HPDE6-E6E7 (cell line): ENCODE measurements at regions not wholly inside any gene's neighbourhood (a gene's known extent, or its start where the extent isn't known, plus 50 kb on each side); places are given as distances from the start of the nearest gene placed in this dataset.

Experiments used
- DNase-seq: peaks from one replicate; pipeline ENCODE4 v3.0.0; 2011; ENCODE audit warnings: missing footprints; ENCODE audit errors: extremely low spot score

DNA sequence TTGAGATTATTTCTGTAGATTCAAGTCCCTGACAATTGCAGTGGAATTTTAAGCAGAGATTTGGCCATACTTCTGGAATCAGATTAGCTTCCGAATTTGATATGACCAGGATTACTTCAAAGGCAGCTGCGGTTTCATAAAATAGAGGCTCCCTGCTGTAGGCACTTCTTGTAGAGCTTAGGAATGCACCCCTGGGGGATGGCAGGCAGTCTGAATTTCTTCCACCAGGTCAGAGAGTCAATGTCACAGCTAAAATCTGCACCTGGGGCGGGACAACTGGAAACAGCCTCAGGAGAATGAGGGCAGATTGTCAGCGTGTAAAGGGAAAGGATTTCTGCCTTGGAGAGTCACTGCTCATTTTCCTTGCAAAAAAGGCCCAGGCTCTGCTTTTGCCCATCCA is 182.6 kb downstream of the ARRDC4 start:
- DNase-seq: no peak

GRCh38 chr15:98144388-98144787 is 183.9 kb downstream of the ARRDC4 start:
- peak; percentile 60 for DNase-seq

DNA sequence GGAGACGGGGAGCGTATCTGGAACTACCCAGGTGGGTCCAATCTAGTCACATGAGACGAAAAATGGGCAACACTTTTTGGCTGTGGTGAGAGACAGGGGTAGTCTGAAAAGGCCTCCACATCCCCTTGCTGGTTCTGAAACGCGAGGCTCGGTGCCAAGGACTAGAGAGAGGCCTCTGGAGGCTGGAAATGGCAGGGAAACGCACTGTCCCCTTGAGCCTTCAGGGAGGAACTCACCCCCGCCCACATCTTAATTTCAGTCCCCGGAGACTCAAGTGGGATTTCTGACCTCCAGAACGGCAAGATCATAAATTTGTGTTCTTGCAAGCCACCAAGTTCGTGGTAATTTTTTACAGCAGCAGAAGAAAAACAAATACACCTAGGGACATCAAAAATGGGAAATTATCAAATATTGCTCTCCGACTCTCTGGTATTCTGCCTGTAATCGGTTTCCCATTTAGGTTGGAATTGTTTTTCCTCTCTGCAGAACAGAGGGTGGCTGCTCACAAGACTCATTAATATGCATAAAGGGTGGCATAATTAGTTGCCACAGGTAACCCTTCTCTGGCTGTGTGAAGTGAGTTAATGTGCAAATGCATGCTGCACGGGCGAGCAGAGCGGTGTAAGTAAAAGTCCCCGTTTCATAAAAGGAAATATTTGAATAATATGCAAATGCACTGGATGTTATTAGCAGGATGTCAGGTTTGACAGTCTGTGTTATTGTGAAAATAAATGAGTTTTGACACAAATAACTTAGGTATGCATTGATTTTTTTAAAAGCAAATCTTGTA is 185.7 kb downstream of the ARRDC4 start:
- DNase-seq: no peak

GRCh38 chr15:98147415-98147814 is 186.9 kb downstream of the ARRDC4 start:
- DNase-seq: no peak

DNA sequence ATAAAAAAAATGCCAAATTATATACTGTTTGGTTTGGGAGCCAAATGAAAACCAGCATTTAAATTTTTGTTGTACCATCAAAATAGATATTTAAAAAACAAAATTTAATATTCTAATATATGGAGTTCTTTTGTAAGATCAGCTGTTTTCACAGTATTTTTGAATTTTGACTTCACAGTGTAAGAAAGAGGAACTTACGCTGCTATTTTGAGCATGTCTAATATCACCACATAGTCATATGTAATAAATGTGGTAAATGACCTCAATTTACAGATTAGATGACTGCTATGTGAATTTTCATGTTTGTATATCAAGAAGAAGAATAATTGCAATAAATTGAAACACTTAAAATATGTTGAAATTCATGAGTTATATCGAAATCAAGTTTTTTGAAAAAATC is 189.6 kb downstream of the ARRDC4 start:
- no peak for DNase-seq

GRCh38 chr15:98150536-98150935 is 190.0 kb downstream of the ARRDC4 start:
- no peak for DNase-seq

DNA sequence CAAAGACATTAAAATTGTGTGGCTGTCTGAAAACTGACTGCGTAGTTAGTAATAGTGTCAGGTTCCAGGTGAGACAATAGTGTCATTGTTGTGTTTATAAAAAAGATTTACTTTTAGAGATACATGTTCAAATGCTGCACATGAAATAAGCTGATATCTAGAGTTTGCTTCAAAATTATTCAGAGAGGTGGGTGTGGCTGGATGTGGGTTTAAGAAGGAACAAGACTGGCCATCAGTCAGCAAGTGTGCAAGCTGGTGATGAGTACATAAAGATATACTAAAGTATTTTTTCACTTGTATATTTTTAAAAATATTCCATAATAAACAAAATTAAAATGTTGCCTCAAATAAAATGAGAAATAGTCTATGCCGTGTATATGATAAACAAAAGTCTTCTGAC is 190.6 kb downstream of the ARRDC4 start:
- no peak for DNase-seq

DNA sequence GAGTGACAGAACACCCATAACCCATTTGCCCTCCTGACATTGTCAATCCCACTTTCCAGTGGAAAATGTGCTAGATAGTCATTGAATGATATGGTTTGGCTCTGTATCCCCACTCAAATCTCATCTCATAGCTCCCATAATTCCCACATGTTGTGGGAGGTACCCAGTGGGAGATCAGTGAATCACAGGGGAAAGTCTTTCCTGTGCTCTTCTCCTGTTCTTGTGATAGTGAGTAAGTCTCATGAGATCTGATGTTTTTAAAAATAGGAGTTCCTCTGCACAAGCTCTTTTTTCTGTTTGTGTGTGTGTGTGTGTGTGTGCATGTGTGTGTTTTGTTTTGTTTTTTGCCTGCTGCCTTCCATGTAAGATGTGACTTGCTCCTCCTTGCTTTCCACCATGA is 191.7 kb downstream of the ARRDC4 start:
- no peak for DNase-seq

GRCh38 chr15:98154863-98155262 is 194.4 kb downstream of the ARRDC4 start:
- DNase-seq: peak; percentile 89

GRCh38 chr15:98155356-98155755 is 194.9 kb downstream of the ARRDC4 start:
- DNase-seq: no peak

DNA sequence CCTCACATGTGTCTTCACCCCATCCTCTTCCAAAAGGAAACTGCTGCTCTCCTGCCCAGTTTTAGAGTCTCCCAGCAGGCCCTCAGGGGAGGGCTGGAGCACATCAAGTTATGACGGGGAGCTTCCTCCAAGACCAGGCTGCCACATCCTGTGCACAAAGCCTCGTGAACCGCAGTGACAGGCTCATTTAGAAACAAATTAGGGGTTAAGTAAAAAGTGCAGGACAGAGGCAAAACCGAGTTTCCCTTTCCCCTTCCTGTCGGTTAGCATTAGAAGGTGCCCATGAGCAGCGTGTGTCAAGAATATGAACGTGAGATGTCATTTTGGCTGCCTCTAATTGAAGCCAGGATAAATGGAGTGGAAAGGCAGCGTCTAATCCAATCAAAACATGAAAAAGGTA is 199.7 kb downstream of the ARRDC4 start:
- no peak for DNase-seq

DNA sequence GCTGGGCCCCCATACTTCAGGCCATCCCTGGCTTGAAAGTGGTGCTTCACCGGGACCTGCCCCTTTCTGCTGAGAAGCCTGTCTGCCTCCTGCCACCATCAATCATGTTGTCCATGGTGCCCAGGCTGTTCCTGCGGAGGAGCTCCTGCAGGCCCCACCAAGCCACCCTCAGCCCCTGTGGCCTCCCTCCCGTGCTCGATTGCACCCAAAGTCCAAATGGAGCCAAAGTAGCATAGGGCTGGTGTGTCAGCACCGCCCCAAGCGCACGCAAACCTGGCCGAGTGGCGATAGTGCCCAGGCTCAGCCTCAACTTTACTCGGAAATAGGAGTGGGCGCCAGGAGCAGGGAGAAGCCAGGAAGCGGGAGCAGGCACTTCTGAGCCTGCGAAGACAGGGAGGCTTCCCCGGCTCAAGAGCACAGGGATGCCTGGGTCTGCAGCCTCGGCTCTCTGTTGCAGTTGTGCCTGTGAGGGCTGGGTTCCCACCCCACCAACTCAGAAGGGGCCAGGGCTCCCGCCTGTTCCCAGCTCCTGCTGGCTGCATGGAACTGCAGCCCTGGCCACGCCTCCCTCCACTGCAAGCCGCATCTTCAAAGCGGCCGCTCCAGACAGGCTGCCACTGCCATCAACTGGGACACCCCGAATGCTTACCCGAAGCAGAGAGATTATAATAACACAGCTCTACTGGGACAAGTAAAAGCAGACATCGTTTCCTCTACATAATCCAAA is 203.0 kb downstream of the ARRDC4 start:
- DNase-seq: no peak

- DNase-seq: no peak
Measured at GRCh38 chr15:98164571-98164970, 204.1 kb downstream of the ARRDC4 start.

GRCh38 chr15:98164986-98165385 is 204.5 kb downstream of the ARRDC4 start:
- no peak for DNase-seq

DNA sequence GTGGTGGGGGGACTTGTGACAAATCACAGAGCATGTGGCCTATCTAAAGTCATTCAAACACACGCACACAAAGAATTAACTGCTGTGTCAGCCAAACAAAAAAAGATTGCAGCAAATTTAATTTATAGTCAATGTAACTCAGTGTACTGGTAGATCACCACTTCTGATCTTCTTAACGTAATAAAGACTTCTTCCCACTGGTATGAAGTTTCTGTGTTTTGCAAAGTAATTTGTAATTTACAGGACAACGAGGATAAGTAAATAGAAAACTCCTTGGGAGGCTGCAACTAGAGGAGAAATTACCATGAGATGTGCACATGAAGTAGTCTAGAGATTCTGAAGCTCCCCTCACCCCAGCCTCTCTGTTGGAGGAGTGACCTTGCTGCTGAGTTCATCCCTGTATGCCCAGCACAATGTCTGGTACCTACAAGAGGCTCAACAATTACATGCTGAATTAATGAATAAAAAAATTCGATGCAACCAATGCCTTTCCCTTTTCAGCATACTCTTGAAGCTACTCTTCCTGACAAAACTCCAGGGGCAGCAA is 207.3 kb downstream of the ARRDC4 start:
- DNase-seq: no peak

DNA sequence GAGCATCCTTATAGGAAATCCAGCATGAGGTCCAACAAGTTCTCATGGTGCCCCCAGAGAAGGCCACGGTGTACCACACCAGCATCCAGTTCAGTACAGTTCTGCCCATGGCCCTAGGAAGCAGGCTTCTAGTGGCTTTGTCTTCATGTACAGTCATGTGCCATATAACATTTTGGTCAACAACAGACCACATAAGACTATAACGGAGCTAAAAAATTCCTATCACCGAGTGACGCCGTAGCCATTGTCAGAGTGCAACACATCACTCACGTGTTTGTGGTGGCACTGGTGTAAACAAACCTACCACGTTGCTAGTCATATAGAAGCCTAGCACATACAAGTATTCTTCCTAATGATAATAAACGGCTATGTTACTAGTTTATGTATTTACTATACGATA is 209.0 kb downstream of the ARRDC4 start:
- no peak for DNase-seq

DNA sequence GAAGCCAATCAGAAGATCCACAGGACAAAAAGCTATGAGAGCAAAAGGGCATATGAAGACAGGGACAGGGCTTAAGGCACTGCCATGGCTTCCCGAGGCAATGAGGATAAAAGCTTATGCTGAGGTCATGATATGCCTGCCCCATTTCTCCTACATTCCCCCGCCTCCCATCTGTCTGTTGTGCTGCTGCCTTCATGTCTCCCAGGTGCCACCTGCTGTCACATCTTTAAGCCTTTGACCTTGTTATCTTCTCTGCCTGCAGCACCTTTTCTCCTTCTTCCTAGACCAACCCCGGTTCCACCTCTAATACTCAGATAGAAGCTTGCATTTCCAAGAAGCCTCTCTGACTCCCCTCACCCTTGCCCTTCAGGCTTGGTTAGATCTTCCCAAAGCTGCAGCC is 213.8 kb downstream of the ARRDC4 start:
- peak; percentile 38 for DNase-seq

DNA sequence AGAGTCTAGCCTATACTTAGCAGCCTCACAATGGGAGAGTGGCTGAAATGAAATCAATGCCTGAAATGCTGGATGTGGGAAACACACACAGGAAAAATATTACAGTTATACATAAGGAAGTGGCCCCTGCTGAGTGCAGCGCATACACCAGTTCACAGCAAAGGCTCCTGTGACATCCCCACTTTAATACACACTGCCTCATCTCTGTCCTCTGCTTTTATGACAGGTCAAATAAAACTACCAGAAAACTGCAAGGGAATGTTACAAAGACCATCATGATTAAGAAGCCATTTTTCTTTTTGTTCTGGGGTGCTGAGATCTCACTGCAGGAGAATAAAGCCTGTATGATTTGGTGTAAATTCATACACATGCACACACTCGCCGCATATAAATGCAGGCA is 214.3 kb downstream of the ARRDC4 start:
- no peak for DNase-seq

- DNase-seq: peak; percentile 82
Measured at GRCh38 chr15:98177966-98178592, 217.6 kb downstream of the ARRDC4 start.

DNA sequence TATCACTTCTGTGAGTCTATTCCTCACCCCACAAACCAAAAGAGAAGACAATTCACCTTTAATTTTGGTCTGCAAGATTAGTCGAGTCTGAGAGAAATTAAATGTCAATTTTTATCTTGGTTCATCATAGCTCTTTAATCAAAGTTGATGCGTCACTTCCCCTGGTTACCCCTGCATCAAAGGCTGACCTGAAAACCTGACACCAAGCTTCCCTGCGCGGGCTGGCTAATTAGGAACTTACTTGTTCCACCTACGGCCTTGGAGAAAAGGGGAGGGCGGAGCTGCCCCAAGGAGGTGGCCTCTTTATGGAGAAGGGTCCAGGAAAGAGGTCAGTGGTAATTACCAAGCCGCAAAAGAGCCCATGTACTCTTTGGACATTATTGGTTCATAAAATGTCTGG is 218.4 kb downstream of the ARRDC4 start:
- DNase-seq: no peak

DNA sequence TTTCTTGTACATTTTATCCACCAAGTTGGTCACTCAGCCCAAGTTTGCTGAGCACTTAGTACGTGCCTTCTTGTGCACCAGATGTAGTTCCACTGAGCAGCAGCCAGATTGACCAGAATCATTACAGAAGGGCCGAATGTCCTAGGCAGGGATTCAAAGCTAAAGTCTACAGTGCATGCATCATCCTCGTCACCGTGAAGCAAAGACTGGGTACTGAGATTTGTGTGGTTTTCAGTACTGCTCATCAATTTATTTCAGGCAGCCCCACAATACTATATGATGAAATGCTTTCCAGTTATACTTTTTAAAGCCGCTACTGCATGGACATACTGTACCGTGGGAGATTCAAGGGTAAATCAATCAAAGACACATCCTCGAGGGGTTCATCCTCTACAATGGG is 227.0 kb downstream of the ARRDC4 start:
- DNase-seq: no peak

DNA sequence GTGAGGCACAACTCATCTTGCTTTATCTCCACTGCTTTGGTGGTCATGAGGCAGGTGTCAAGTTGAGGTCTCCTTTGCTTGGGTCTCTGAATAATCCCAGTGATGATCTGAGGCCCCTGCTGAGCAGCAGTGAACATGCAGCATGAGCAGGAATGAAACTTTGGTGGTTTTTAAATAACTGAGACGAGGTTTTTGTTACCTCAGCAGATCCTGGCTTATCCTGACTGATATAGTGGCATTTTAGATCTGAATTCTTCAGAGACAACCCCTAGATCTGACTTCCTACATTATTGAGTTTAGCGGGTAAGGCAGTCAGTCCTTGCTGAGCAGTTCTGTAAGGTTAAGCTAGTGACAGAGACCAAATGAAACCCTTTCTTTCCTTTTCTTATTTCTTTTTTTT is 230.4 kb downstream of the ARRDC4 start:
- DNase-seq: no peak

GRCh38 chr15:98195796-98196195 is 235.3 kb downstream of the ARRDC4 start:
- no peak for DNase-seq
